GM23338 (cell line): ENCODE measurements at regions not wholly inside any gene's neighbourhood (a gene's known extent, or its start where the extent isn't known, plus 50 kb on each side); places are given as distances from the start of the nearest gene placed in this dataset.

ENCODE experiments used
- ATAC-seq: fragments of 200-7000 bp; cut with Tn5 transposase; 3 replicates; pipeline ENCODE4 v1.9.1; 2020
- DNase-seq: peaks from one replicate; pipeline ENCODE4 v3.0.0-alpha.2; 2015; ENCODE audit warnings: low spot score
- H2AFZ ChIP-seq: fragments of 200-600 bp; sonication (generic); 2 replicates; pipeline ENCODE4 v1.8.0; 2016; ENCODE audit warnings: antibody characterized with exemption, mild to moderate bottlenecking, moderate library complexity
- H3F3A ChIP-seq: fragments of 200-600 bp; sonication (generic); replicated peaks from 2 replicates; pipeline ENCODE4 v1.8.0; 2017; ENCODE audit warnings: antibody characterized with exemption, mixed run types, low read depth
- H3K27ac ChIP-seq: fragments of 200-600 bp; sonication (generic); 2 replicates; pipeline ENCODE4 v1.6.1; 2016; ENCODE audit warnings: low read depth
- H3K27me3 ChIP-seq: fragments of 200-600 bp; sonication (generic); 2 replicates; pipeline ENCODE4 v1.8.0; 2016; ENCODE audit warnings: mild to moderate bottlenecking, mixed run types, moderate library complexity; ENCODE audit not compliant: insufficient read depth
- H3K36me3 ChIP-seq: fragments of 200-600 bp; sonication (generic); 2 replicates; pipeline ENCODE4 v1.8.0; 2016; ENCODE audit warnings: mild to moderate bottlenecking; ENCODE audit not compliant: insufficient read depth
- H3K4me1 ChIP-seq: fragments of 200-600 bp; sonication (generic); 2 replicates; pipeline ENCODE4 v1.8.0; 2016; ENCODE audit warnings: mild to moderate bottlenecking, moderate library complexity; ENCODE audit not compliant: insufficient read depth
- H3K4me2 ChIP-seq: fragments of 200-600 bp; sonication (generic); 2 replicates; pipeline ENCODE4 v1.7.1; 2017; ENCODE audit warnings: mixed run types
- H3K4me3 ChIP-seq: fragments of 200-600 bp; sonication (generic); 2 replicates; pipeline ENCODE4 v1.6.1; 2016; ENCODE audit warnings: mixed run types
- H3K79me2 ChIP-seq: fragments of 200-600 bp; sonication (generic); replicated peaks from 2 replicates; pipeline ENCODE4 v1.8.0; 2017; ENCODE audit warnings: mild to moderate bottlenecking; ENCODE audit not compliant: insufficient read depth
- H3K9me2 ChIP-seq: fragments of 200-600 bp; sonication (generic); 2 replicates; pipeline ENCODE4 v1.8.0; 2017; ENCODE audit not compliant: insufficient read depth
- H4K20me1 ChIP-seq: fragments of 200-600 bp; sonication (generic); replicated peaks from 2 replicates; pipeline ENCODE4 v1.8.0; 2017; ENCODE audit warnings: mild to moderate bottlenecking; ENCODE audit not compliant: insufficient read depth
- H3K27ac Mint-ChIP-seq: 2 replicates; pipeline ENCODE4 v1.8.0; 2020; ENCODE audit warnings: inconsistent platforms, mild to moderate bottlenecking, moderate library complexity, mixed read lengths
- H3K27me3 Mint-ChIP-seq: 3 replicates; pipeline ENCODE4 v1.8.0; 2022; ENCODE audit warnings: low read depth, mild to moderate bottlenecking, moderate library complexity, mixed read lengths, inconsistent platforms; ENCODE audit not compliant: insufficient read depth, poor library complexity
- H3K36me3 Mint-ChIP-seq: 3 replicates; pipeline ENCODE4 v1.8.0; 2021; ENCODE audit warnings: low read depth, mild to moderate bottlenecking, inconsistent platforms, moderate library complexity, mixed read lengths
- H3K4me1 Mint-ChIP-seq: 3 replicates; pipeline ENCODE4 v1.8.0; 2020; ENCODE audit warnings: mild to moderate bottlenecking, inconsistent platforms, mixed read lengths
- H3K4me3 Mint-ChIP-seq: 3 replicates; pipeline ENCODE4 v1.8.0; 2021; ENCODE audit warnings: moderate library complexity, mild to moderate bottlenecking, inconsistent platforms, mixed read lengths
- H3K9me3 Mint-ChIP-seq: 3 replicates; pipeline ENCODE4 v1.8.0; 2020; ENCODE audit warnings: moderate library complexity, mild to moderate bottlenecking, inconsistent platforms, mixed read lengths
- CREB1 ChIP-seq: fragments of 250-450 bp; sonication (Bioruptor Pico); IDR thresholded peaks from 2 replicates; pipeline ENCODE4 v1.5.0; 2020; ENCODE audit warnings: low read depth, mild to moderate bottlenecking, moderate library complexity
- CTCF ChIP-seq, 2 experiments: fragments of 200-600 bp in 1 of 2; sonication (generic) in 1 of 2; conservative IDR thresholded peaks; 2 replicates each; pipeline versions ENCODE4 v1.5.1 to v1.6.1; 2016 to 2017; ENCODE audit warnings: antibody characterized with exemption in 2 of 2, low read depth in 2 of 2, mild to moderate bottlenecking in 2 of 2, moderate library complexity in 1 of 2
- EZH2 ChIP-seq: fragments of 200-600 bp; sonication (generic); IDR thresholded peaks from one replicate; pipeline ENCODE4 v1.8.0; 2017; ENCODE audit warnings: antibody characterized with exemption, mild to moderate bottlenecking, low read depth; ENCODE audit not compliant: unreplicated experiment
- JUNB ChIP-seq: IDR thresholded peaks from one replicate; pipeline ENCODE4 v1.6.1; 2016; ENCODE audit warnings: antibody characterized with exemption; ENCODE audit not compliant: unreplicated experiment
- POLR2AphosphoS5 ChIP-seq: IDR thresholded peaks from 2 replicates; pipeline ENCODE4 v1.6.1; 2016; ENCODE audit warnings: antibody characterized with exemption, low read depth
- ZNF114 ChIP-seq: fragments of 250-450 bp; sonication (Bioruptor Pico); IDR thresholded peaks from 2 replicates; pipeline ENCODE4 v1.5.0; 2020; ENCODE audit warnings: mild to moderate bottlenecking, moderate library complexity
- ZNF331 ChIP-seq: fragments of 250-450 bp; sonication (Bioruptor Pico); IDR thresholded peaks from 2 replicates; pipeline ENCODE4 v1.5.0; 2020; ENCODE audit warnings: low read depth, mild to moderate bottlenecking, moderate library complexity
- TF ChIP-seq, protein P1 (sequence below): IDR thresholded peaks from one replicate; pipeline ENCODE4 v1.6.1; 2018; ENCODE audit warnings: antibody characterized with exemption; ENCODE audit not compliant: unreplicated experiment
- TF ChIP-seq, protein P2 (sequence below): IDR thresholded peaks from 2 replicates; pipeline ENCODE4 v1.6.1; 2016; ENCODE audit warnings: antibody characterized with exemption

DNA sequence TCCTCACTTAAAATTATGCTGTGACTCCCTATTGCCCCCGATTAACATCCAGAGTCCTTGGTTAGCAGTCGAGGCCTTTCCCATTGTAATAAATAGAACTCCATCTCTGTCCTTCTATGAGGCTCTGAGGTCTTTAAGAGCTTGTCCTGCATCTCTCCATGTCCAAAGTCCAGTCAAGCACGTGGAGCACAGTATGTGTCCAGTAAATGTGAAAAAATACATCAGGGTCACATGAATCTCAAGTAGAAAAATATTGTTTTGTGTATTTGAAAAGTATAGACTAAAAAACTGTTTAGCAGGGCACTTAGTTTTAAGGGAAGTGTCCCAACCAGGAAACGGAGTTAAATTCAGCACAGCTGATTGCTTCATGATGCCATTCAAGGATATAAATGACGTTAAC, 298.8 kb upstream of the TENM4 start (continued):
- no peak for TF ChIP-seq CREB1 (CRISPR knock-in tag)
- no peak for TF ChIP-seq EZH2
- no peak for TF ChIP-seq POLR2AphosphoS5
- TF ChIP-seq, protein P1, sequence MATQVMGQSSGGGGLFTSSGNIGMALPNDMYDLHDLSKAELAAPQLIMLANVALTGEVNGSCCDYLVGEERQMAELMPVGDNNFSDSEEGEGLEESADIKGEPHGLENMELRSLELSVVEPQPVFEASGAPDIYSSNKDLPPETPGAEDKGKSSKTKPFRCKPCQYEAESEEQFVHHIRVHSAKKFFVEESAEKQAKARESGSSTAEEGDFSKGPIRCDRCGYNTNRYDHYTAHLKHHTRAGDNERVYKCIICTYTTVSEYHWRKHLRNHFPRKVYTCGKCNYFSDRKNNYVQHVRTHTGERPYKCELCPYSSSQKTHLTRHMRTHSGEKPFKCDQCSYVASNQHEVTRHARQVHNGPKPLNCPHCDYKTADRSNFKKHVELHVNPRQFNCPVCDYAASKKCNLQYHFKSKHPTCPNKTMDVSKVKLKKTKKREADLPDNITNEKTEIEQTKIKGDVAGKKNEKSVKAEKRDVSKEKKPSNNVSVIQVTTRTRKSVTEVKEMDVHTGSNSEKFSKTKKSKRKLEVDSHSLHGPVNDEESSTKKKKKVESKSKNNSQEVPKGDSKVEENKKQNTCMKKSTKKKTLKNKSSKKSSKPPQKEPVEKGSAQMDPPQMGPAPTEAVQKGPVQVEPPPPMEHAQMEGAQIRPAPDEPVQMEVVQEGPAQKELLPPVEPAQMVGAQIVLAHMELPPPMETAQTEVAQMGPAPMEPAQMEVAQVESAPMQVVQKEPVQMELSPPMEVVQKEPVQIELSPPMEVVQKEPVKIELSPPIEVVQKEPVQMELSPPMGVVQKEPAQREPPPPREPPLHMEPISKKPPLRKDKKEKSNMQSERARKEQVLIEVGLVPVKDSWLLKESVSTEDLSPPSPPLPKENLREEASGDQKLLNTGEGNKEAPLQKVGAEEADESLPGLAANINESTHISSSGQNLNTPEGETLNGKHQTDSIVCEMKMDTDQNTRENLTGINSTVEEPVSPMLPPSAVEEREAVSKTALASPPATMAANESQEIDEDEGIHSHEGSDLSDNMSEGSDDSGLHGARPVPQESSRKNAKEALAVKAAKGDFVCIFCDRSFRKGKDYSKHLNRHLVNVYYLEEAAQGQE: no peak
- no peak for TF ChIP-seq ZNF114
- no peak for TF ChIP-seq JUNB
- TF ChIP-seq, protein P2, sequence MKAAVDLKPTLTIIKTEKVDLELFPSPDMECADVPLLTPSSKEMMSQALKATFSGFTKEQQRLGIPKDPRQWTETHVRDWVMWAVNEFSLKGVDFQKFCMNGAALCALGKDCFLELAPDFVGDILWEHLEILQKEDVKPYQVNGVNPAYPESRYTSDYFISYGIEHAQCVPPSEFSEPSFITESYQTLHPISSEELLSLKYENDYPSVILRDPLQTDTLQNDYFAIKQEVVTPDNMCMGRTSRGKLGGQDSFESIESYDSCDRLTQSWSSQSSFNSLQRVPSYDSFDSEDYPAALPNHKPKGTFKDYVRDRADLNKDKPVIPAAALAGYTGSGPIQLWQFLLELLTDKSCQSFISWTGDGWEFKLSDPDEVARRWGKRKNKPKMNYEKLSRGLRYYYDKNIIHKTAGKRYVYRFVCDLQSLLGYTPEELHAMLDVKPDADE: no peak

DNA sequence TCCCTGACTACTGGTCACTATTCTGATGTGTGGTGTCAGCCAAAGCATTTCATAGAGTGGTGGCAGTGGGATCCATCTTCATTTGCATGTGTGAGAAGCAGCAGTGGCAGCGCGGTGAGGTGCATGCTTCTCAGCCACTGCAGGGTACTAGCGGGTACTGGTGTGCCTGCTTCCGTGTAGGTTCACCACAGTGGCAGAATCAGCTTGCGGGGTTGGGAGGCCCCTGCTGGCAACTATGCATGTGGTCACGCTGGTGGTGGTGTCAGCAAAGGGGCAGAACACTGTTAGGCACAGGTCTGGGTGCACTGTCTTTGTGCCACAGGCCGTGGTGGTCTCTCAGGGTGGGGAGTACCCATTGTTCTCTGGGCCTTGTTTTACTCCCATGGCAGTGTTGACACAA, 286.4 kb upstream of the TENM4 start:
- ATAC-seq: no peak
- Histone ChIP-seq H3K36me3 (no peaks in the 10 kb centered on the region), H3K27ac (no peak overlapping the region), H2AFZ (no peak overlapping the region), H4K20me1 (no peaks in the 10 kb centered on the region), H3F3A (no peaks in the 10 kb centered on the region), H3K9me2 (no peaks in the 10 kb centered on the region), H3K4me1 (no peaks in the 10 kb centered on the region), H3K79me2 (no peaks in the 10 kb centered on the region), H3K4me2 (no peak overlapping the region), H3K4me3 (no peak overlapping the region), H3K27me3 (no peaks in the 10 kb centered on the region)
- no peak for TF ChIP-seq ZNF331
- peak in 1 of 2 experiments; percentile 32; a peak in 2 of 4 replicates for TF ChIP-seq CTCF (conservative IDR thresholded peaks at IDR 0.05; ENCODE audit: low read depth in 2 of 2)
- no peak for DNase-seq
- no peaks in the 10 kb centered on the region for H3K27me3 Mint-ChIP-seq
- H3K9me3 Mint-ChIP-seq: no peaks in the 10 kb centered on the region
- no peak overlapping the region for H3K27ac Mint-ChIP-seq
- H3K4me3 Mint-ChIP-seq: no peak overlapping the region
- H3K4me1 Mint-ChIP-seq: no peaks in the 10 kb centered on the region
- no peaks in the 10 kb centered on the region for H3K36me3 Mint-ChIP-seq
